Psoas muscle (tissue), 7 donors: ENCODE measurements at regions not wholly inside any gene's neighbourhood (a gene's known extent, or its start where the extent isn't known, plus 50 kb on each side); places are given as distances from the start of the nearest gene placed in this dataset.
A peak's percentile ranks its signal among the peaks of the same experiment; 100 is the strongest.
"Not testable (repeated sequence)": the region's sequence is repeated elsewhere in the genome, so short reads cannot be mapped to it uniquely, and the experiment has no call there.

Source experiments
- ATAC-seq, 4 donors: fragments of 200-7000 bp; cut with Tn5 transposase; one replicate each; pipeline ENCODE4 v1.9.1; 2020; ENCODE audit warnings: moderate library complexity in 3 of 4, mild to moderate bottlenecking in 2 of 4
- DNase-seq, 2 donors: peaks; one replicate each; pipeline ENCODE4 v3.0.0-alpha.2; 2020
- H3K27ac ChIP-seq: fragments of 200-600 bp; one replicate; pipeline ENCODE4 v1.8.0; 2022
- H3K27me3 ChIP-seq, 3 donors: fragments of 200-600 bp in 1 of 3; one replicate each; pipeline versions ENCODE4 v1.6.1 to v1.8.0; 2013 to 2022; ENCODE audit warnings: low read length in 2 of 3, mild to moderate bottlenecking in 2 of 3, moderate library complexity in 1 of 3; ENCODE audit not compliant: insufficient read depth in 3 of 3
- H3K36me3 ChIP-seq, 2 donors: fragments of 200-600 bp in 1 of 2; one replicate each; pipeline versions ENCODE4 v1.6.1 to v1.8.0; 2013 to 2022; ENCODE audit warnings: low read depth in 1 of 2, mild to moderate bottlenecking in 1 of 2, moderate library complexity in 1 of 2; ENCODE audit not compliant: insufficient read depth in 1 of 2
- H3K4me1 ChIP-seq: fragments of 200-600 bp; one replicate; pipeline ENCODE4 v1.8.0; 2022
- H3K4me3 ChIP-seq: fragments of 200-600 bp; one replicate; pipeline ENCODE4 v1.8.0; 2022; ENCODE audit warnings: mild to moderate bottlenecking
- H3K9me3 ChIP-seq: fragments of 200-600 bp; one replicate; pipeline ENCODE4 v1.8.0; 2022
- WGBS, 3 donors: extraction: QIAGEN DNeasy Blood & Tissue Kit; methylation state at CpG; one replicate each; pipeline versions ENCODE4 v1.1.6 to v1.1.7; 2013; 5-methylcytosine and 5-hydroxymethylcytosine counted together
- intact Hi-C, 2 donors: fragments of 100-400 bp; cut with DNase I; formaldehyde crosslinking; loops; one replicate each; pipeline versions ENCODE4 v1.11.0 to v1.14.2; 2022
- TF ChIP-seq, protein P1 (sequence below): fragments of 200-600 bp; IDR thresholded peaks from one replicate; pipeline ENCODE4 v1.8.0; 2022; ENCODE audit warnings: antibody characterized with exemption
- donor health status: healthy with polysubstance abuse.
- donor health status: DM: no; HTN: no; CAD: no; lungs with moderate emphysema.
- donor health status: Bipolar disorder and iron deficiency.
- donor health status: healthy.
- donor health status: DM: yes; HTN: yes; CAD: no.
- donor health status: DM: no; HTN: no; CAD: no.
- donor health status: DM: yes; HTN: yes; CAD: no.

DNA sequence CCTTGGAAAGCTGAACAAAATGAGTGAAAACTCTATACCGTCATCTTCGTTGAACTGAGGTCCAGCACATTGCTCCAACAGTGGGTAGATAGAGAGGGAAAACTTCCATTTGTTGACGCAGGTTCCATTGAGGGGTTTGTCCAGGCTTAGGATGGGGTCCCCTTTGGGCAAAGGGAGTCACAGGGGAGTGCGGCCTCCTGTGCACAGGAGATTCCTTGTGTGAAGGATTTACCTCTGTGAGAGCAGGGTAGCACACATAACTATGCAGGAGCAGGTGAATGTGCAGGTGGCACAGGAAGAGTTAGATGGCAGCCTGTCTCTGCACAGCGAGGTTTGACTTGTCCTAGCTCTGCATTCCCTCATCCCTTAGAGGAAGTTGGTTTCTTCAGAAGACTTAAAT lies 139.3 kb downstream of the SNRPN start:
- WGBS, 3 donors, result 84 to 89% (median 86%) methylated on average over 5 of the region's 5 CpGs
- no peaks in the 10 kb centered on the region for H3K4me1 ChIP-seq
- ATAC-seq, result no peak
- TF ChIP-seq, protein P1, sequence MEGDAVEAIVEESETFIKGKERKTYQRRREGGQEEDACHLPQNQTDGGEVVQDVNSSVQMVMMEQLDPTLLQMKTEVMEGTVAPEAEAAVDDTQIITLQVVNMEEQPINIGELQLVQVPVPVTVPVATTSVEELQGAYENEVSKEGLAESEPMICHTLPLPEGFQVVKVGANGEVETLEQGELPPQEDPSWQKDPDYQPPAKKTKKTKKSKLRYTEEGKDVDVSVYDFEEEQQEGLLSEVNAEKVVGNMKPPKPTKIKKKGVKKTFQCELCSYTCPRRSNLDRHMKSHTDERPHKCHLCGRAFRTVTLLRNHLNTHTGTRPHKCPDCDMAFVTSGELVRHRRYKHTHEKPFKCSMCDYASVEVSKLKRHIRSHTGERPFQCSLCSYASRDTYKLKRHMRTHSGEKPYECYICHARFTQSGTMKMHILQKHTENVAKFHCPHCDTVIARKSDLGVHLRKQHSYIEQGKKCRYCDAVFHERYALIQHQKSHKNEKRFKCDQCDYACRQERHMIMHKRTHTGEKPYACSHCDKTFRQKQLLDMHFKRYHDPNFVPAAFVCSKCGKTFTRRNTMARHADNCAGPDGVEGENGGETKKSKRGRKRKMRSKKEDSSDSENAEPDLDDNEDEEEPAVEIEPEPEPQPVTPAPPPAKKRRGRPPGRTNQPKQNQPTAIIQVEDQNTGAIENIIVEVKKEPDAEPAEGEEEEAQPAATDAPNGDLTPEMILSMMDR, result no peak
- no peak for DNase-seq
- H3K4me3 ChIP-seq, result no peak overlapping the region
- H3K27me3 ChIP-seq, result no peaks in the 10 kb centered on the region
- intact Hi-C loops, result no loop called here
- no peak overlapping the region for H3K27ac ChIP-seq
- peaks cover 4 to 84% of the 10 kb centered on the region in 2 donors for H3K36me3 ChIP-seq
- peaks cover 68% of the 10 kb centered on the region for H3K9me3 ChIP-seq

- intact Hi-C loops, result no loop called here
- peaks cover 8 to 89% of the 10 kb centered on the region in 2 donors for H3K36me3 ChIP-seq
- H3K4me3 ChIP-seq, result no peak overlapping the region
- no peak for ATAC-seq
- H3K27ac ChIP-seq, result no peak overlapping the region
- TF ChIP-seq, protein P1, result no peak
- no peaks in the 10 kb centered on the region for H3K4me1 ChIP-seq
- H3K9me3 ChIP-seq, result peaks cover 66% of the 10 kb centered on the region
- no peaks in the 10 kb centered on the region for H3K27me3 ChIP-seq
- DNase-seq, result no peak
- WGBS, 3 donors, result 81 to 89% (median 89%) methylated on average over 5 of the region's 5 CpGs
These were observed 139.7 kb downstream of the SNRPN start for GRCh38 chr15:25094519-25094918.

- ATAC-seq (peak in 3 of 4 donors; percentile 42 to 68 (median 60)), DNase-seq (no peak)
- Histone ChIP-seq H3K27me3 (no peaks in the 10 kb centered on the region), H3K36me3 (peaks cover 8 to 91% of the 10 kb centered on the region in 2 donors), H3K27ac (no peak overlapping the region), H3K4me1 (no peaks in the 10 kb centered on the region), H3K4me3 (no peak overlapping the region), H3K9me3 (peaks cover 62% of the 10 kb centered on the region)
- intact Hi-C loops, result no loop called here
- WGBS, 3 donors, result 36 to 52% (median 39%) methylated on average over 2 of the region's 2 CpGs
- TF ChIP-seq, protein P1, result no peak
These were observed 140.4 kb downstream of the SNRPN start for GRCh38 chr15:25095179-25095578.

DNA sequence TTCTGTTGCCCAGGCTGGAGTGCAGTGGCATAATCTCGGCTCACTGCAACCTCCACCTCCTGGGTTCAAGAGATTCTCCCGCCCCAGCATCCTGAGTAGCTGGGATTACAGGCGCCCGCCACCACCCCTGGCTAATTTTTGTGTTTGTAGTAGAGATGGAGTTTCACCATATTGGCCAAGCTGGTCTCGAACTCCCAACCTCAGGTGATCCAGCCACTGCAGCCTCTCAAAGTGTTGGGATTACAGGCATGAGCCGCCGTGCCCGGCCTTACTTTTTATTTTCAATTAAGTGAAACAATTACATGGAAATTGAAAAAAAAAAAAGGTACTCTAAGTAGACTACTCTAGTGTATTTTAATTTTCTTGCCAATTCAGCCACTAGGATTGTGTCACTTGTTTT lies 145.2 kb downstream of the SNRPN start:
- not testable (repeated sequence) for ATAC-seq, DNase-seq, H3K27me3 ChIP-seq, H3K4me3 ChIP-seq, H3K4me1 ChIP-seq, H3K27ac ChIP-seq
- intact Hi-C loops, result loop anchor here in 1 of 2 donors (10.0 kb wide), 1 partner anchor 115 kb away; no protein-coding TSS in a partner anchor
- 83 to 90% (median 85%) methylated on average over 8 of the region's 8 CpGs for WGBS, 3 donors
- Histone ChIP-seq H3K36me3 (peaks cover 8 to 94% of the 10 kb centered on the region in 2 donors), H3K9me3 (peaks cover 55% of the 10 kb centered on the region)

- 32 to 52% (median 36%) methylated on average over 1 of the region's 1 CpG for WGBS, 3 donors
- H3K36me3 ChIP-seq, result peaks cover 2 to 94% of the 10 kb centered on the region in 2 donors
- H3K27me3 ChIP-seq, result no peaks in the 10 kb centered on the region
- H3K27ac ChIP-seq, result no peak overlapping the region
- ATAC-seq (peak in 3 of 4 donors; percentile 61 to 67 (median 63)), DNase-seq (no peak)
- no peak overlapping the region for H3K4me3 ChIP-seq
- TF ChIP-seq, protein P1, result no peak
- no peaks in the 10 kb centered on the region for H3K4me1 ChIP-seq
- intact Hi-C loops, result loop anchor here in 1 of 2 donors (10.0 kb wide), 1 partner anchor 121 kb away; no protein-coding TSS in a partner anchor
- peaks cover 25% of the 10 kb centered on the region for H3K9me3 ChIP-seq
These were observed 151.4 kb downstream of the SNRPN start for GRCh38 chr15:25106209-25106608.
